Effector CD4-positive, alpha-beta T cell (primary cell): ENCODE measurements at regions not wholly inside any gene's neighbourhood (a gene's known extent, or its start where the extent isn't known, plus 50 kb on each side); places are given as distances from the start of the nearest gene placed in this dataset.
A peak's percentile ranks its signal among the peaks of the same experiment; 100 is the strongest.
"Not testable (repeated sequence)": the region's sequence is repeated elsewhere in the genome, so short reads cannot be mapped to it uniquely, and the experiment has no call there.

Experiments
- DNase-seq: peaks from one replicate; pipeline ENCODE4 v3.0.0-alpha.2; 2020

- no peak for DNase-seq
Observed at GRCh38 chr6:154602296-154602695, 91.8 kb upstream of the CNKSR3 start.

DNA sequence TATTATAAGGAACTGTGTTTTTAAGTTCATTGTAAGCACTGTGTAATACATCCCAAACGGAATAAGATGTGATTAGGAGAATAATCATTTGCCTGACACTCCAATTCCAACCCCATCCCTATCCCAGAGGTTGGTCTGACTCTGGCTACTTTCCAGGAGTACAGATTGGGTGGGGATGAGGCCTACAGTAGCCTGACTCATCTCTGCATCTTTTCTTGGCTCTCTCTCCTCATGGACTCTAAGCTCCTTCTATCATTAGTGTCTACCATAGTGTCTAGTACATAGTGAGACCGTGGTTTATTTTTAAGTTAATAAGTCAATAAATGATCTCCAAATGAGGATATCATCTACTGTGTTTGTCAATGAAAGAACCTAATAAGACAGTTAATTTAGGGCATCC, 92.2 kb upstream of the CNKSR3 start:
- DNase-seq: no peak

- DNase-seq: no peak
Observed at GRCh38 chr6:154604119-154604518, 93.6 kb upstream of the CNKSR3 start.

- DNase-seq: no peak
Observed at GRCh38 chr6:154605178-154605881, 94.8 kb upstream of the CNKSR3 start.

GRCh38 chr6:154605882-154606370, 95.4 kb upstream of the CNKSR3 start:
- no peak for DNase-seq

DNA sequence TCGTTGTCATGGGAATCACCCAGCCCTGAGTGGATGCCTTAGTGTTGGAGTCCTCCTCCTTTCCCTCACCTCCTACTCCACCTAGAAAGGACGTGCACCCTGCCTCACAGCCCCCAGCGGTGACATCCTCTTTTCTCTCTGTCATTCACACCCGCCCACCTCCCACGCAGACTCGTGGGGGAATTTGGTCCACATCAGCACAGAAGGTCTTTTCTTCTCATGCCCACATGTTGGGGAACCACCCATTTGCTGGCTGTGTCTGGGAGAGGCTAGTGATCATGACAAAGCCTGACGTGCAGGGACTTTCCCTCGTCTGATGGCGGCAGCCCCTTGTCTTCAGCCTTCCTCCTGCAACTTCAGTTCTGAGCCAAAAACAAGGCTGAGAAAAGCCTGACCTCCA, 96.0 kb upstream of the CNKSR3 start:
- peak; percentile 53 for DNase-seq

GRCh38 chr6:154606860-154607259, 96.4 kb upstream of the CNKSR3 start:
- no peak for DNase-seq

- DNase-seq: no peak
Observed at GRCh38 chr6:154611241-154611640, 100.8 kb upstream of the CNKSR3 start.

GRCh38 chr6:154611847-154612246, 101.4 kb upstream of the CNKSR3 start:
- DNase-seq: no peak

- DNase-seq: no peak
Observed at GRCh38 chr6:154613137-154613676, 102.7 kb upstream of the CNKSR3 start.

DNA sequence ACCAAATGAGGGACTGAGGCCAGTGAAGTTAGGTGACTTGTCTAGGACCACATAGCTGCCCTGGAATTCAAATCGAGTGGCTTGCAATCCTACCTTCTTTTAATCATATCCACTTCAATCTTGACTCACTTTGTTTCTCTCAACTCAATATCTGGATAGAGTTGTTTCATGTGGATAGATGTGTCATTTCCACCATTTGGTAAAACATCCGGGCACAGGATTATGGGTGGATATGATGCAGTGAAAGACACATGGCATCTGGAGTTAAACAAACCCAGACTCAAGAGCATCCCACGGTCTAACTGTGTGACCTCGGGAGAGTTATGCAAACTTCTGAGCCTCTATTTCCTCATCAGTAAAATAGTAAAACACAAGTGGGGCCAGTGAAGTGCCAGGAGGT, 103.6 kb upstream of the CNKSR3 start:
- no peak for DNase-seq

DNA sequence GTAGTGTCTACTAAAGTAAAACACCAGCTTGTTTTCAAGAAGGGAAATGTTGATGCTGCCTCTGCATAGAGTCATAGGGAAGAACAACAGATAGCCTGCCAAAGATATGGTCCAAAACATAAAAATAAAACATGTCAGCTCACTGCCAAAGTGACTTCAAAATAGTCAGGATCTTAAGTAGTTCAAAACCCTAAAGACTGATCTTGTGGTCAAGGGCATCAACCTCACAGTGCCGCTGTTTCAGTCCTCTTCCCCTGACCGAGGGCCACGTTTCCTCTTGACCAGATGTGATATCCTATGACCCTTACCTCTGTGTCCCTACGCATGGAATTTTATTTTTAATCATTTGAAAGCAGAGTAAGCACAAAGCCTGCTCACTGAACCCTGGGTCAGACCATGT, 104.2 kb upstream of the CNKSR3 start:
- no peak for DNase-seq

- DNase-seq: no peak
Observed at GRCh38 chr6:154615483-154616025, 105.1 kb upstream of the CNKSR3 start.

GRCh38 chr6:154617175-154617574, 106.7 kb upstream of the CNKSR3 start:
- no peak for DNase-seq

GRCh38 chr6:154619146-154619545, 108.7 kb upstream of the CNKSR3 start:
- DNase-seq: no peak

- no peak for DNase-seq
Observed at GRCh38 chr6:154621686-154622085, 111.2 kb upstream of the CNKSR3 start.

DNA sequence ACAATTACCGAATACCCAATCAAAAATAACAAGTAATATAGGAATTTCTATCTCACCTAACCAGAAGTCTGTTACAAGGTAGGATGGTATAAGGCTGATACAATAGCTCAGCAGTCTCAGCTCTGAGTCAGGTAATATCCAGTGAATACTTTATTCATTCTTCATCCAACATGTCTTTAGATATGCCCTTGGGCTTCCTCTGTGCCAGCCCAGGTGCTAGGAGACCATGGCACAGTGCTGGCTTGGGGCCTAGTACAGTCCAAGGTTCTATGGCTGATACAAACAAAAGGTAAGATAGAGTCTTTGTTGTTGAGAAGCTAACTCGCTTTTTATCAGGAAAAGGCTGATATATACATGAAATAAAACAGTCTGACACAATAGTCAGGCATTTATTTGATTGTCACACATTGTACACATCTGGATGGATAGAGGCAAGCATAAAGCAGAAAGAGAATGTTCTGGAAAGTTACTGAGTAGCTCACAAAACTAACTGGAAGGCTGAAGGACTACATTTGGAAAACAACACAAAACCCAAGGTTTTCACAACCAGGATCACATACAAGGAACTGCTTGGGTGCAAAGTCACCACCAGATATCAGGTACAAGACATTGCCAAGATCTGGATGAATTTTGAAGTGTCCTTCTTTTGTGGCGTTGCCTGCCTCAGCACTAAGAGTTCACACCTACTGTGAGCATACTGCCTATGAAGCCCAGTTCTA, 110.4 kb upstream of the SCAF8 start:
- no peak for DNase-seq

- no peak for DNase-seq
Observed at GRCh38 chr6:154623391-154623790, 109.8 kb upstream of the SCAF8 start.

DNA sequence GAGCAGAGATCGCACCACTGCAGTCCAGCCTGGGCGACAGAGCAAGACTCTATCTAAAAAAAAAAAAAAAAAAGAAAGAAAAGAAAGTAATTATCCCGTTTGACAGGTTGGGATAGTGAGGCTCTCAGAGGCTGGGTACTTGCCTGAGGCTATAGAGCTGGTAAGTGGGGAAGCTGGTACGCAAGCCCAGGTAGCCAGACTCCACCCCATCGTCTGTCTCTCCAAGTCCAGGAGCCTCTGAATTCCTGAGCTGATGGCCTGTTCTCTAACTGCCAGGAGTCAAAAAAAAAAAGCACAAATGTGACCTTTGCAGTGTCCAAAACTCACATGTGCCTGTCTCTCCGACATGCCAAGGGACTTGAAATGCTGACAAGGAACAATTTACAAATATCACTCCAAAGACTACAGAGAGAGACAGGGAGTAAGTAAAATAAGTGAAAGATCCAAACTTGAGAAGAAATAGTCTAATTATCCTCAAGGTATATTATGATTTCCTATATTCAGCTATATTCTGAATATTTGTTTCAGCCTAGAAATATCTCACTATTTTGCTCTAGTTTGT, 109.1 kb upstream of the SCAF8 start:
- DNase-seq: no peak

DNA sequence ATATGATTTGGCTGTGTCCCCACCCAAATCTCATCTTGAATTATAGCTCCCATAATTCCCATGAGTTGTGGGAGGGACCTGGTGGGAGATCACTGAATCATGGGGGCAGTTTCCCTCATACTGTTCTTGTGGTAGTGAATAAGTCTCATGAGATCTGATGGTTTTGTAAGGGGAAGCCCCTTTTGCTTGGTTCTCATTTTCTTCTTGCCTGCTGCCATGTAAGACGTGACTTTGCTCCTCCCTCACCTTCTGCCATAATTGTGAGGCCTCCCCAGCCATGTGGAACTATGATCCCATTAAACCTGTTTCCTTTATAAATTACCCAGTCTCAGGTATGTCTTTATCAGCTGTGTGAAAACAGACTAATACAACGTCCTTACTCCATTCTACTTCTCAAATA, 108.5 kb upstream of the SCAF8 start:
- not testable (repeated sequence) for DNase-seq

- no peak for DNase-seq
Observed at GRCh38 chr6:154625721-154626120, 107.5 kb upstream of the SCAF8 start.

- DNase-seq: no peak
Observed at GRCh38 chr6:154629127-154629526, 104.1 kb upstream of the SCAF8 start.

GRCh38 chr6:154632119-154632518, 101.1 kb upstream of the SCAF8 start:
- no peak for DNase-seq

GRCh38 chr6:154637392-154637791, 95.8 kb upstream of the SCAF8 start:
- no peak for DNase-seq
